ENCODE measurements at regions not wholly inside any gene's neighbourhood (a gene's known extent, or its start where the extent isn't known, plus 50 kb on each side); places are given as distances from the start of the nearest gene placed in this dataset.
"Not testable (repeated sequence)": the region's sequence is repeated elsewhere in the genome, so short reads cannot be mapped to it uniquely, and the experiment has no call there.

DNA sequence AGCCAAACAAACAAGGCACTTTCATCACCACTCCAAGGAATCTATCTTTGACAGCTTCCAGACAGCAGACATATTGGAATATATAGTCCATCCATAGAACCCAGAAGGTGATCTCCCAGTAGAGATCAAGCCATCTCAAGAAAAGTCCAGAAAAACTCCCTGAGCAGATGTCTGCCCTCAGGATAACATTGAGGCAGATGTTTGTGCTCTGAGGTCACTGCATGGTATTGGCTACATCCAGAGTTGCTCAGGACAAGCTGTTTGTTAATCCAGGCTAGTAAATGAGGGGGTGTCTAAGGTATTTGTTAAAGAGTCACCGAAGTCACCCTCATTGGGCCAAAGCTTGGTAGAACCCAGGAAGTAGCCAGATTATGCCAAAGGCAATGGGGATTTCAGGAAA, 556.3 kb upstream of the KLF4 start:
- DNase-seq (ENCODE audit: low read depth in 2 of 2): no peak

DNA sequence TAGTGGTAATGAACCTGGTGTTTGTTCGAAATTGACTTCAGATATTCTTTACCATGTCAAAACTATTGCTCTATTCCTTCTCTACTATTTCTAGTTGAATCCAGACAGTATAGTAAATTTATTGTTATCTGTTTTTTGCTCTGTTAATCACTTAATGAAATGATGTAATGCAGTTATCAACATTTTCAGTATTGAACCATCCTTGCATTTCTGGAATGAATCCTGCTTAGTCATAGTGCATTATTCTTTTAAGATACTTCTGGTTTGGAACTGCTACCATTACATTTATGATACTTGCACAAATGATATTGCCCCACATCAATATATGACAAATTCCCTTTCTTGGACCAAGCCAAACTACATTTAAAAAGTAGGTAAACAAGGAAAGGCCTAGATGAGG, 554.0 kb upstream of the KLF4 start:
- DNase-seq (ENCODE audit: low read depth in 2 of 2): no peak

GRCh38 chr9:108041551-108041950, 552.0 kb upstream of the KLF4 start:
- no peak for DNase-seq (ENCODE audit: low read depth in 2 of 2)

GRCh38 chr9:108040783-108041182, 551.2 kb upstream of the KLF4 start:
- DNase-seq (ENCODE audit: low read depth in 2 of 2): no peak

GRCh38 chr9:108039493-108039892, 549.9 kb upstream of the KLF4 start:
- no peak for DNase-seq (ENCODE audit: low read depth in 2 of 2)

- DNase-seq (ENCODE audit: low read depth in 2 of 2): no peak
Measured at GRCh38 chr9:108039012-108039411, 549.4 kb upstream of the KLF4 start.

DNA sequence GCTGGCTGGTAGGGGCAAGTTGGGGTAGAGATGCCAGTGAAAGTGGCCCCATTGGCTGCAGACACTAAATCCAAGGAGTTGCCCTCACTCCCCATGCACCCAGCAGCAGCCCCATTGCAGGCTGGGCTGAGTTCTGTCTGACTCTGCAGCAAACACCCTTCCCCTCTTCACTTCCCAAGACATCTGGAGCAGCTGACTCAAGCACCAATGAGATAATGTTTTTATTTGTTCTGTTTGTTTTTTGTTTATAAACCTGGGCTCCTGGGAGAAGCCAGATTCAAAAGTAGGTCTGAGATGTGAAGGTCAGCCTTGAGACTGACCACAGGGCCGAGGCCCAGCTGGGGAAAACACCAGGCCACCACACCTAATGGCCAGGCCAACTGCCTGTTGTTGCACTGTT, 545.9 kb upstream of the KLF4 start:
- DNase-seq (ENCODE audit: low read depth in 2 of 2): no peak

GRCh38 chr9:108033976-108034964, 544.7 kb upstream of the KLF4 start:
- no peak for DNase-seq (ENCODE audit: low read depth in 2 of 2)

GRCh38 chr9:108032079-108032478, 542.5 kb upstream of the KLF4 start:
- DNase-seq (ENCODE audit: low read depth in 2 of 2): not testable (repeated sequence)

- not testable (repeated sequence) for DNase-seq (ENCODE audit: low read depth in 2 of 2)
Measured at GRCh38 chr9:108031221-108031620, 541.7 kb upstream of the KLF4 start.

- not testable (repeated sequence) for DNase-seq (ENCODE audit: low read depth in 2 of 2)
Measured at GRCh38 chr9:108026718-108027117, 537.1 kb upstream of the KLF4 start.

- DNase-seq (ENCODE audit: low read depth in 2 of 2): no peak
Measured at GRCh38 chr9:108024604-108025003, 535.0 kb upstream of the KLF4 start.

DNA sequence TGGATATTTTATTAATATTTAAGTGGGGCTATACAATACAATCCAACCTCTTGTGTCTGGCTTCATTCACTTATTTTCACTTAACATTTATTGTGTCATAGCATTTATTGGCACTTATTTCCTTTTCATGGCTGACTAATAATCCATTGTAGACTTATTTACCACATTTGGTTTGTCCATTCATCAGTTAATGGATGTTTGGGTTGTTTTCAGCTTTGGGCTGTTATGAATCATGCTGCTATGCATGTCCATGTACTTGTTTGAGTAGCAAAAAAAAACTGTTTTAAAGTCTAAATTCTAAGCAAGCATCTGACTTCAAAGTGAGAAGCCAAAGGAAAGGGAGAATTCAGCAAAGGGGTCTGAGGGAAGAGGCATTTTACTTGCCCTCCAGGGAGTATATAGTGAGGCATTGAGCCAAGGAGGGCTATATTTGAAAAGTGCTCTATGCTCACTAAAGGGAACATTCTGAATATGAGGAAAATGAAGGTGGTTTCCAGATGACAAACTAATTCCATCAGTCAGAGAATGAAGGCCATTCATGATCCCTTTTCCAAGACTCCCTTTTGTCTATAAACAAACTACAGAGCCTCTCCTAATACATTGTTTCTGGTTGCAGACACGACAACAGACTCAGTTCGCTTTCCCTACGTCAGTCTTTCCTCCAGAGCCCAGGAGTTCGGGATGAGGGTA, 532.8 kb upstream of the KLF4 start:
- no peak for DNase-seq (ENCODE audit: low read depth in 2 of 2)

DNA sequence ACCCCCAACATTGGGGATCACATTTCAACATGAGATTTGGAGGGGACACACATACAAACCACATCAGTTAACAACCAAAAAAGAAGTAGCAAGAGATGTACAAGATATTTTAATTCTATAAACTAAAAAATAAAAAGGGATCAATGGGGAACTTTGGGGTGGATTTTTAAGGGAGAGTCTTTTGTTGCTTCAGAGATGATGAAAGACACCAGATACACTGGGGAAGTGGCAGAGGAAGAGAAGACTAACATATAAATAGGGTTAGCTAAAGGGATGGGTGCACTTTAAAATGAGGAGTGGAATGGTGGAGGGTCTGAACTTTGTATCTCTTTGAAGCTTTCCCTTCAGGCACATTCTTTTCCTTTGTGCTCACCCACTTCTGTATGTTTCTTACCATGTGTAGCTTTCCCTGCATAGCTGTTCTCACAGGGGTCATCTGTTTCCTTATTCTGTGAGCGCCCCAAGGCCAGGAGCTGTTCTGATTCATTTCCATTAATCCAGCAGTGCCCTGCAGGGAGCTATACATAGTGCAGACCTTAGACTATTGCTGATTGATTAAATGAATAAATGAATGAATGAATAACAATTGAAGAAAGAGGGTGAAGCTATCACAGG, 531.6 kb upstream of the KLF4 start:
- no peak for DNase-seq (ENCODE audit: low read depth in 2 of 2)

GRCh38 chr9:108019821-108020220, 530.3 kb upstream of the KLF4 start:
- DNase-seq (ENCODE audit: low read depth in 2 of 2): no peak

DNA sequence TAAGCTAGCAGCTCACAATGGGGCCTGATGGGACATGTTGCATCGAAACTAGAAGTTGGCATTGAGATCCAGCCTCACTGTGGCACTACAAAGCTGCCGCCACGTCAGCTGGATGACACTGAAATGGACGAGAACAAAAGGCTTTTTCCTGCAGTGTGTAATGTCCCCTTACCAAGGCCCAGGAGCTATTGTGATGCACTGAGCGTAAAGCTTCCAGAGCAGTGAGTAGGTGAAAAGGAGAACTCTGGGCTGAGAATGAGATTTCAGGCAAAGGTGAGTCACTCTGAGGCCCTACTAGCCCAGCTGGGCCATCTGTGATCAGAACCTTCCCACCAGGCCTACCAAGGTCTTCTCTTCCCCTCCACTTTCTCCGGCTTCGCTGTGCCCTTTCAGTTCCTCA, 528.1 kb upstream of the KLF4 start:
- no peak for DNase-seq (ENCODE audit: low read depth in 2 of 2)

- no peak for DNase-seq (ENCODE audit: low read depth in 2 of 2)
Measured at GRCh38 chr9:108016446-108016845, 526.9 kb upstream of the KLF4 start.

GRCh38 chr9:108015690-108016089, 526.1 kb upstream of the KLF4 start:
- DNase-seq (ENCODE audit: low read depth in 2 of 2): no peak

DNA sequence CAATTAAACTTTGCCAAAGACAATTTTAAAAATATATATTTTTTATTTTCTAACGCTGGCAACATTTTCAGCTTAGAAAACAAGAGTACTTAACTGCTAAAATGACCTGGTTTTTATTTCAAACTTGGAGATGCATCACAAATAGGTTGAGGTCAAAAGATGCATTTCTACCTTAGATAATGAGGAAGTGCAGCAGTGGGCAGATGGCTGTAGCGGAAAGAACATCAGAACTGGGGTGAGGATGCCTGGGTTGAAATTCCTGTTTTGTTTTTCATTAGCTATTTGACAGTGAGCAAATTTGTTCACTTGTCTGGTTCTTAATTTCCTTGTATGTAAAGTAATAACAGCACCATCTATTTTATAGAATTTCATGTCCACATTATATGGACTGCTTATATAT, 524.8 kb upstream of the KLF4 start:
- DNase-seq (ENCODE audit: low read depth in 2 of 2): no peak

GRCh38 chr9:108012886-108013665, 523.5 kb upstream of the KLF4 start:
- DNase-seq (ENCODE audit: low read depth in 2 of 2): no peak

DNA sequence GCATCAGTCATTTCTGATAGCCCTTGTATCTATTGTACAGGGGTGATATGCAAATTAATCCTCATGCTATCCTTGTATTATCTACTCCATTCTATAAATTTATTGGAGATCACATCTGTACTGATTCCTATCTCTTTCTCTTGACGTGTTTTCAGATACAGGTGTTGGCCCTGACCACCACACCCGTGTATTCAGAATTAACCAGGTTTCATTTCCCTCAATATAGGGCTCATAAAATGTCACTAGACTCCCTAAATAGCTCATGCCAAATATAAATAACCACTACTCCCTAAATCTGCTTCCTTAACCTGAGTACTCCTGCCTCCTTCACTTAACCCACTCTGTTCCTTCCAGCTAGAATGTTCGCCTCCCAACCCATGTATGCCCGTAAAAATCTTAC, 522.8 kb upstream of the KLF4 start:
- no peak for DNase-seq (ENCODE audit: low read depth in 2 of 2)

- DNase-seq (ENCODE audit: low read depth in 2 of 2): no peak
Measured at GRCh38 chr9:108003526-108003925, 514.0 kb upstream of the KLF4 start.

All from stimulated activated CD8-positive, alpha-beta memory T cell treated with anti-CD3 and anti-CD28 coated beads, Interleukin-7, amount 100 ng/mL, for 1 hour (primary cell).